ENCODE measurements at regions not wholly inside any gene's neighbourhood (a gene's known extent, or its start where the extent isn't known, plus 50 kb on each side); places are given as distances from the start of the nearest gene placed in this dataset.

DNA sequence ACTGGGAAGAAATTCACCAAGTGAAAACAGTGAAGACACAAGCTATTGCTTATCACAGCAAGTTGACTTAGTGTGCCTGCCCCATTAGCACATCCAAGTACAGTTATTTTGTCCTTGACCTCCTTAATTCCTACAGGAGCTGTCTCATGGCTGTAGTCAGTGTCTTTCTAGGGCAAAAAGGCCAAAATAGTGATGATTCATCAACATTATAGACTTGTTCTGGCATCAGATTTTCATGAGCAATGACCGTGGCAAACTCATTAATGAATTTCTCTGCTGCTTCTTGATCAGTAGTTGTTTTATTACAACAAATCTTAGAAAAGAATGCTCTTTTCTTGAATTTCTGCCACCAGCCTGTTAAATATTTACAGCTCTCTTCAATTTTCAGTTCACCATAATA, 1169.3 kb upstream of the DDX18 start:
- no peak for DNase-seq (ENCODE audit: low read depth in 2 of 2)

DNA sequence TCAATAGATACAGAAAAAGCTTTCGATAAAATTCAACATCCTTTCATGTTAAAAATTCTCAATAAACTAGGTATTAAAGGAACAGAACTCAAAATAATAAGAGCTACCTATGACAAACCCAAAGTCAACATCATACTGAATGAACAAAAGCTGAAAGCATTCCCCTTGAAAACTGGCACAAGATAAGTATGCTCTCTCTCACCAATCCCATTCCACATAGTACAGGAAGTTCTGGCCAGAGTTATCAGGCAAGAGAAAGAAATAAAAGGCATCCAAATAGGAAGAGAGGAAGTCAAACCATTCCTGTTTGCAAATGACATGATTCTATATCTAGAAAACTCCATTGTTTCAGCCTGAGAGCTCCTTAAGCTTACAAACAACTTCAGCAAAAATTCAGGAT, 1145.8 kb upstream of the DDX18 start:
- no peak for DNase-seq (ENCODE audit: low read depth in 2 of 2)

DNA sequence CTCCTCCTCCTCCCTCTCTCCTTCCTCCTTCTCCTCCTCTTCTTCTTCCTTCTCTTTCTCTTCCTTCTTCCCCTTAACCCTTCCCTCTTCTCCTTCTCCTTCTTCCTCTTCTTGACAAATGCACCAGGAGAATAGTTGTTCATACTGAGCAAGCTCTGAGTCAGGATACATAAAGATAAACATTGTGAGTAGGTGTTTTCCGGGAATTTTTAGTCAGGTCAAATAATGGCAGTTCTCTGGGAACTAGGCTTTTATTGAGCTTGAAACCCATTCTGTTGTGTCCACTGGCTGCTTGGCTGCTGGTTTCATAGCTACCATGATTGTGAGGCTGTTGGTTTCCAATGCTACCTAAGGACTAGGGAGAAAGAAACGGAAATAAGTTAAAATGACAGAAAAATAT, 1144.7 kb upstream of the DDX18 start:
- no peak for DNase-seq (ENCODE audit: low read depth in 2 of 2)

DNA sequence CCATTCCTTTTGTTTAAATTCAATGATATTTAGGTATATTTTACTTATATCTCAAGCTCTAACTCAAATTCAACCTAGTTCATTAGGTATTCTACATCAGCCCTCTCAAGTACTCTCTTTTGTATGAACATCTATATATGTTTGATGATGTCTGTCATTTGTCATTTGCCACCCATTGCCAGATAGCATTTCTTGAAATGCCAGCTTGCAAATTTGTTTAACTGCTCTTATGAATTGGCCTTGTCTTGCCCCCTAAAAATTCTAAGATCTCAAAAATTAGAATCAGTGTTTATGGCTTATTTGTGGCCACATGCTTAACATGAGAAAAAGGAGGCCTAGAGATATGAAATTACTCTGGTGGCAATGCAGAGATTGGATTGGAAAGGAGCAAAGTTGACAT, 1140.3 kb upstream of the DDX18 start:
- no peak for DNase-seq (ENCODE audit: low read depth in 2 of 2)

DNA sequence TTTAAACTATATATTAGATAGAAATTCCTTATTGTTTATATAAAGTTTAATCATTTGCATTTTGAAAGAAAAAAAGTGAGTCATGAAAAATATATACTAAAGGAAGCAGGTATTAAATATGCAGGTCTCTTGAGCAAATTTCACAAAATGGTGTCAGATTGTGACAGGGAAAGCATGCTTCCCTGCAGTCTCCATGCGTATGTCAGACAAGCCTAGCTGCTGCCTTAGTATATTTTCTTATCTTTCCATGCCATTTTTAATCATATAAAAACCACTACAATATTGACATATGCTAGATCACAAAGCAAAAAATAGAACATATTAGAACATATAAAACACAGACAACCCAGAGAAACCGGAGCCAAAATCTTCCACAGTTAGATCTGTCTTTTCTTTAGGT, 1137.7 kb upstream of the DDX18 start:
- no peak for DNase-seq (ENCODE audit: low read depth in 2 of 2)

DNA sequence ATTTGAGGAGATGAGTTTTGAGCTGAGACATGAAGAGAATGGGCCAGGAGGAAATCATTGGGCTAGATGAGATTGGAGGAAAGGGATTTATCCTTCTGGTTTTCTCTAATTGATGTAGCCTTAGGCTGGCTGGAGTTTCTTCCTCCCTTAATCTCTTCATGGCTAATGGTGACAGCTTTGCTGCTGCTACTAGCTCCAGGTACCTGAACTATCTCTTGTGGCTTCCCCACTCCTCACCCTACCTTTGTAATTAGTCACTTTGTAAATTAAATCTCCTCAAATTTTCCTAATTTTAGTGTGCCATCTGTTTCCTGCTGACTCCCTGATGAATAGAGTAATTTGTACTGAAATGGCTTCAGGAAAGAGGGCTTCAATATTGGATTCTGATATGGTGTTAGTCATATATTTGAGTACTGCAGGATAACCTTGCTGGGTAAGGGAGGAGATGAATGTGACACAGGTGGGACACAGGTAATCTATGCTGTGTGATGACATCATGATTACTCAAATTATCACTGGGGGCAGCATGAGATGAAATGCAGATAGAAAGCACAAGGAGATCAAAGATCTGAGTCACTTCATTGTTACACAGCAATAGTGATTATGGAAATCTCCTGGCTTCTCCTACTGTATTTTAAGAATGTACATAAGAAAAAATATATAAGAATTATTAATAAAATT, 1134.1 kb upstream of the DDX18 start:
- DNase-seq (ENCODE audit: low read depth in 2 of 2) = no peak

DNA sequence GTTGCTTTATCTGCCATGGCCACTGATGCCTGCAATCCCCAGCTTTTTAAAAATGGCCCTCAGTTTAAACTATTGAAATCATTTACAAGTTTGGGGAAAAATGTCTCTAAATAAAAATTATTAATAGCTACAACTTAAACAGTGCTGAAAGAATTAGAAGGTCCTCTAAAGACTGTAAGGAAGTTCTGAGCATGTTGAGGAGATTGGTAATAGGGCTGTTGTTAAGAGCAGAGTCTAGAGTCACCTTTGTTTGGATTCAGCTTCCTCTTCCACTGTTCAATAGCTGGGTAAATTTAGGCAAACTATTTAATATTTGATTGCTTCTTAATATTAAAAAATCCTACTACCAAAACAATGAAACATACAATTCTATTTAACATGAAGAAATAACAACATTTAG, 1127.1 kb upstream of the DDX18 start:
- DNase-seq (ENCODE audit: low read depth in 2 of 2) = no peak

DNA sequence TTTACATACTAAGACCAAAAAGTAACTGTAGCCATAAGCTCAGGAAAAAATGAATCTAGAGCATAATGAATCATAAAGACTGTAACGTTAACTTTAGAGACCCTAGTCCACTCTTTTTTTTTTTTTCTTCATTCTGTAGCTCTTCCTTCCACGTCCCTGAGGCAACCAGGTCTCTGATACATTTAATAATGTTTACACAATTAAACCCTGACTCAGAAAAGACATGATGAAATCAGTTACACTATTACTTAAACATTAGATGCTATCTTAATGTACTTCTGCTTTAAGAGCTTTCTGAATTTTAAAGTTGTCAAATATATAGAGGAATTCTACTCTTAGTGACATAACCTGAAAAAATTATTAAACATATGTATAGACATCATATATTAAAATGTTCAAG, 1121.5 kb upstream of the DDX18 start:
- DNase-seq (ENCODE audit: low read depth in 2 of 2) = no peak

DNA sequence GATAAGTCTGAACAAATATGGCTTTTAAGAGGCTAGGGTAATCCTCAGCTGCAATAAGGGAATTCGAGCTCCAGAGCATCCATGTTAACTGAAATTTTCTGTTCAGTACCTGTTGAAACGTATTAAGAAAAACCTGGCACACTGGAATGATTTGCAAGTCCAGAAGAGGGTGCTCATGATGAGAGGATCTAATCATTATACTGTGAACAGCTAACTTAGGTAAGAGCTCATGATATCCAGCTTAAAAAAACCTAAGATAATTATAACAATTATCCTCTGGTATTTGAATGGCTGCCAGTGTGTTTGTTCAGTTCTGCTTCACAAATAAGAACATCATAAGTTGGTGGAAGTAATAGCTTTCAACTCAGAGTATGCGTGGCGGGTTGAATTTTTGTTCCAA, 1118.3 kb upstream of the DDX18 start:
- no peak for DNase-seq (ENCODE audit: low read depth in 2 of 2)

DNA sequence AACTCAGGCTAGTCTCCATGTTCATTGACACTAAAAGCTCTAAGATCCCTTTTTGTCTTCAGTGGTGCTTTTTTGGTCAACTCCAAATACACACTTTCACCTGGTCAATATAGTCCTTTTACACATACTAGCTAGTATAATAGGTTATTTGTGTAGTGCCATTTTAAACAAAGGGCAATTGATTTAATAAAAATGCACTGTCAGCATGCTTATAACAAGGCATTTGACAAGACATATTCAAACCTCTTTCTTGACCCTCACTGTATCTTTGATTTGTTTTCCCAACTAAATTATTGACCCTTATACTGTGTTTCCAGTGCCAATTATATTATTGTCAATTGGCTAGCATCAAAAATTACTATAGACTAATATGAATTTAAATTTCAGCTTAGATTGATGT, 1117.6 kb upstream of the DDX18 start:
- DNase-seq (ENCODE audit: low read depth in 2 of 2) = no peak

DNA sequence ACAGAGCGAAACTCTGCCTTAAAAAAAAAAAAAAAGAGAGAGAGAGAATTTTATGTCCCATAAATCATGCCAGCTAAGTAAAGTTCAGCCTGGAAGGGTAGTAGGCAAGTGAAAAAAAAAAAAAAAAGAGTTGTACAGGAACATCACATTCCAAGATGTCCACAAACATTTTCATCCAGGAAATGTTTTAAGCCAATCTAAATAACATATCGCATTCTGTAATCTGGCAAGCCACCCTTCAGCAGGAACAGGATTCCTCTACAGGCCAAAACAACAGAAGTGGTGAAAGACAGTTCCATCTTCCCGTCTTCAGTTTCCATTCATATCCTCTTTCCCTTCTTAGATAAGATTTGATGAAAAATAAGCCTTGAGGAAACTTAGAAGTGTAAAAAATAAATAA, 1108.1 kb upstream of the DDX18 start:
- no peak for DNase-seq (ENCODE audit: low read depth in 2 of 2)

DNA sequence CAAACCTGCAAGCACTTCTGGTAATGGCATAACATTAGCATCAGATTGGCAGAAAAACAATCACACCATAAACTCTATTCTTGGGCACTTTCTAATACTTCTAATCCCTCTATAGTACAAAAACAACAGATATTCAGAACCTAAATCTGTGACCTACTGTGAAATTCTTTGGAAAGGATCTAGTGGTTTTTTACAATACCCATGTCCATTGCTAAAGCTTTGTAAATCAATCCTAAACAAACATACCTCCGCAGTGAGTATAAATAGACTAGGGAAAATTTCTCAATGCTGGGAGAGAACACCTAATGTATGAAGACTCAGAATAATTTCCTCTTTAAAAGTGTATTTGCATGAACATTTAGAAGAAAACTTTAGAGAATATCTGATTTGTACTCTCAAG, 1098.5 kb upstream of the DDX18 start:
- no peak for DNase-seq (ENCODE audit: low read depth in 2 of 2)

DNA sequence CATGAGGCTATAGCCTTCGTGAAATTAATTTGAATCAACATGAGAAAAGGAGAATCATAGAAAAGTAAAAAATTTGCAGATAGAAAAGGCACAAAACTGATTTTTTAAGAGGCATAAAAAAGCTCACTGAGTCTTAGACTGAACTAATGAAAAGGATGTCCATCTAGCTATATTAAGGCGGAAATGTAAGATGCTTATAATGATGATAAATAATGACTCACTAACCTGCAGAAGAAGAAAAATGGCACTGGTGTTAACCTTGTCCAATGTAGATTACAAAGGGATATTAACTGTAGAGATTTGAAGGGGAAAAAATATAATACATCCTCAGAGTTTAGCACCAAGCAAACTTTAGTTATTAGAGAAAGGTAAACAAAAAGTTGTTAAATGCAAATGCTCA, 1098.0 kb upstream of the DDX18 start:
- DNase-seq (ENCODE audit: low read depth in 2 of 2) = no peak

DNA sequence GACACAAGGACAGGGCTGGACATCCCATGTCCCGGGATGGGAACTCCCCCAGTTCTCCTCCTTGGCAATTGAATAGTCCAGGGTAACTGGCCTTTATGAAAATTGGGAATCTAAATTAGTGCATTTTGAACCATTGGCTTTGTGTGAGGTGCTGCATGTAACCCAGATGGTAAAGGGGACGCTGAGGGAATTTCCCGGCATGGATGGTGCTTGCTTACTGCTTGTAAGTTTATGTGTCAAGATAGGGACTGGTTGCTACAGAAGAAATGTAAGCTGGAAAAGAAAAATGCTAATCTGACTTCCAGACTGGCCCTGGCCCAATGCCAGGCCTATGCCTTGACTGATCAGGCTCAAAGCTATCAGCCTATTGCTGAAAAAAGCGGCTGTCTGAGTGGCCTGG, 1096.7 kb upstream of the DDX18 start:
- no peak for DNase-seq (ENCODE audit: low read depth in 2 of 2)

DNA sequence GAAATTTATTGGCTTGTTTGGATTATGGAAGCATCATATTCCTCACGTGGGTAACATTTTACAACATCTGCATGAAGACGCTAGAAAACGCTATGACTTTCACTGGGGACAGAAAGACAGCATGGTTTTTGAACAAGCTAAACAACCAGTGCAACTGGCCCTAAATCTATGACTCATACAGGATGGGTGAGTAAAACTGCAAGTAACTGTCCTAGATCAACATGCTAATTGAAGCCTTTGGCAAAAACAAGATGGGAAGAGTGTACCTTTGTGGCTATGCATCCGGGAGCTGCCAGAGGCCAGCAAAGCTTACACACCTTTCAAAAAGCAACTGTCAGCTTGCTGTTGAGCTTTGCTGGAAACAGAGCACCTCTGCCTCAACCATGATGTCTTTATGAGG, 1096.0 kb upstream of the DDX18 start:
- no peak for DNase-seq (ENCODE audit: low read depth in 2 of 2)

DNA sequence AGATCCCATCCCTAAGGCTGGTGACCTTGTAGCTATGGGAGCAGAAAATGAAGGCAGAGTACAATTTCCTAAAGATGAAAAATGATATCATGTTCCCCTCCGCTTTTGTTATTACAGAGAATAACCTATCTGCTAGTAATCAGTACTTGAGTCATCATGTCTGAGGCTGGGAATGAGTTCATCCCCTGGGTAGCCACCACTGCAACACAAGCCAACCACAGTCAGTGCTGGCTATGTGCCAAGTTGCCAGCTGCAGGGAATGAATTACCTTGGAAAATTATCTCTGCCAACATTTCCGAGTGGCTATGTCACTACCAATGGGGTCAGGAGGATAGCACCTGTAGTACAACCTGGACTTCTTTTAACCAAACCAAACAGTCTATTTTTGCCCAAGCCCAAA, 1094.7 kb upstream of the DDX18 start:
- DNase-seq (ENCODE audit: low read depth in 2 of 2) = no peak

DNA sequence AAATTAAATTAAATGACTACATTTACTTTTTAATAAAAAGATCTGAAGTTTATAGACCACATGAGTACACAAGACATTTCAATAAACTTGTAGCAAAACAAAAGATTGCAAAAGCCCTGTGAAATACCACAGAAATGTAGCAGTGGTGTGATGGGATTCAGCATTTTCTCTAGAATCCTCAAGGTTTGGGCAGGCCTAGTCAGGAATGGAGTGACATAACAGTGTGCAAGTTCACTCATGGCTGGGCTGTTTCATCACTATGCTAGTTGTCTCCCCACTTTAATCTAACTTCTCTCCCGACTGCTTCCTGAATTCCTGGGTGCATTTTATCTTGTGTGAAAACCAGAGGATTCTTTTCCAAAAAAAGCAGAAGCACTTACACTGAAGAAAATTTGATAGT, 1089.9 kb upstream of the DDX18 start:
- DNase-seq (ENCODE audit: low read depth in 2 of 2) = no peak

DNA sequence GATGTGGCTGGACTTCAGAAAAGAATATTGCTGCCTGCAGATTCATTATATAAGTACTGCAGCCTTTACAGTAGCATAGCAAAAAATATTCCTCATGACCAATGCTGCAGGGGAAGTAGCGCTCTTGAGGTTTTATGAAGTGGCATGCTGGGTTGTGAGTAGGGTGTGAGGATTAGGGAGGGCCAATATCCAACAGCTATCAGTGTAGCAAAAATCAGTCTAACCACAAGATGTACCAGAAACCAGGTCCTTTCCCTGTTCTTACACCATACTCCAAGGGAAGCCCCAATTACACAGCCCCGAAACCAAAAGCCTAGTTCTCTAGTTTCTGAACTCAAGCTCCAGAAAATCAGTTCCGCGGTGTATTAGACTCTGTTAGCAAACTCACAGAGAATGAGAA, 1082.2 kb upstream of the DDX18 start:
- DNase-seq (ENCODE audit: low read depth in 2 of 2) = no peak

DNA sequence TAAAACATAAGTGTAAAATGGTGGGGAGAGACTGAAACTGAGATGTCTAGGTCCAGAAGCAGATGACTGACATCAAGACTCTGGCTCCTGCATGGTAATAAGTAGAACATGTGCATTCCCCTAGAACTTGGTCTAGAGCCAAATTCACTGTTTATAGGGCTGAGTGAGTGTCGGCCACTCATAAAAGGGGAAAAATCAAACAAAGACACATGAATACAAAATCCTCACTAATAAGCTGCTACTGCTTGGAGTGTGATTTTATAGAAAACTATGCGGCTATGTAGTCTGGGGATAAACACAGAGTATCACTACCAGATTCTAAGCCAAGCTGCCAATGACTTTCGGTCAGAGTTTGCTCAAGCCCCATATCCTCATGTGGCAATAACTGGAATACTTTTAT, 1080.8 kb upstream of the DDX18 start:
- DNase-seq (ENCODE audit: low read depth in 2 of 2) = no peak

DNA sequence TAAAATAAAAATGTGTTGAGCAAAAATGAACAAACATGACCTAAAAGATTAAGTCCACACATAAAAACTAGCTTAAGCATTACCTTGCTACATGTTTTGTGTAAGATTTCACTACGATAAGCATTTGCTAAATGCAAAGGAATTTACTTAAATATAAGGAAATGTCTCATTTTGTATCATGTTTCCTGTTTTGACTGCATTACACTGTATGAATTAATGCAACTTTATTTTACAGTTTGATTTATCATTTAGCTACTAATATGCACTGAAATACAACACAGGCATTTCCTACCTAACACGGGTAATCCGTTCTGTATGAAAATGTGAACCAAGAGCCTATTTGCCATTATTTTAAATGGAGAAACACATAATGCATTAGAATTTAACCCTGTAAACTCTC, 1076.5 kb upstream of the DDX18 start:
- no peak for DNase-seq (ENCODE audit: low read depth in 2 of 2)

DNA sequence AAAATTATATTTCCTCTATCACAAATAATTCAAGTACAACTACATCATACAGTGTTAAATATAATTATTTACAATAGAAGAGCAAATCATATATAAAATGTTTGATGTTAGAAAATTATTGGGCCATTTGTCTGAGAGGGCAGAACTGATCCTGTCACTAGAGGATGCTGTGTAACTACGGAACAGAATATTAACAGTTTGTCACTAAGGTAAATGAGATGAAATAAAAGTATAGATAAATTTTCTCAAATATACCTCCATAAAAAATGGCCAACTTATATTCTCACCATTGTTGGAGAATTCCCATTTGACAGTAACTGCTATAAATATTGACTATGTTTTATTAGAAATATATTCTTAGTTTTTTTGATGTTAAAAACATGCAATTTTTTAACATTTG, 1067.4 kb upstream of the DDX18 start:
- no peak for DNase-seq (ENCODE audit: low read depth in 2 of 2)

DNA sequence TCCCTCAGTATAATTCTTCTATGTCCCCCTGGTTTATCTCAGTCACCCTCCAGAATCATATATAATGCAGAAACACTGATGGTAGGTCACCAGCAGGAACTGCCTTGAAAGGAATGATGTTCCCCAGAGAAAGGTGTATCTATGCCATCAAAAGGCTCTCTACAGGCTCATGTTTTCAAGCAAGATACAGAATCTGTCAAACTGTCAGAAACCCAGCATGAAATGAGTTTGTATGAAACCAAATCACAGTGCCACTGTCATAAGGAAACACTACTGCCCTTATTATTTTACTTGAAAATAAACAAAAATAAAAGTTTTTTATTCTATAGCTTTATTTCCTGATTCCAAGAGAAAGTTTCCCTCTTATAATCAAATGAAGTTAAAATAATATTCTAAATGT, 1064.5 kb upstream of the DDX18 start:
- DNase-seq (ENCODE audit: low read depth in 2 of 2) = no peak

DNA sequence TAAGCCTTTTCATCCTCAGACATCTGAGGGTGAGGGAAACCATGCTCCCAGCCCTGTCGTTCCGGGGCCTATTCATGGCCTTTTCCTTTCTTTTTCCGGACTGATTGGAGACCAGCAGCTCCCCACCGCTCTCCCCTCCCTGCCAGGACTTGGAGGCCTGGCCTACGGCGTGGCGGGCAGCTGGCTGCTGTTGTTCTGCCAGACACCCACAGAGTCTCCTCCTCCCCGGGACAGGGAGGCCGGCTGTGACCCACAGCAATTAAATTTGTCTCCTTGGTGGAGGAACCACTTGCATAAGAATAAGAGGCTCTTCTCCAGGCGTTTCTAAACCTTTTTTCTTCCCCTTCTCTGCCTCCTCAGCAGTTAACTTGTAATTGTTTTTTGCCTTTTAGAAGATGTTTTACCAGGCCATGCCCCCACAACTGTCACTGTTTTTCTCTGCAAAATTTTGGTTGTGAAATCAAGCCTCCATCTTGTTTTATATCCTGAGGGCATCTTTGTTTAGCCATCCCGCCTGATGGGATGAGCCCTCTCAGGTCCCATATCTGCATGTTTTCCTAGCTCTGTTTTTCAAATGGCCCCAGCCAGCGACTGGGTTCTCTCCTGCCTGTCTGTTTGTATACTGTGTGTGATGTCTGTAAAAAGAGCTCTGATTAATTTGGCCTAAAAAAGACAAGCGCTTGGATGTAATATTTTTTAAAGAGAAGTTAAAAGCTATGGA, 1060.0 kb upstream of the DDX18 start:
- DNase-seq (ENCODE audit: low read depth in 2 of 2) = no peak

DNA sequence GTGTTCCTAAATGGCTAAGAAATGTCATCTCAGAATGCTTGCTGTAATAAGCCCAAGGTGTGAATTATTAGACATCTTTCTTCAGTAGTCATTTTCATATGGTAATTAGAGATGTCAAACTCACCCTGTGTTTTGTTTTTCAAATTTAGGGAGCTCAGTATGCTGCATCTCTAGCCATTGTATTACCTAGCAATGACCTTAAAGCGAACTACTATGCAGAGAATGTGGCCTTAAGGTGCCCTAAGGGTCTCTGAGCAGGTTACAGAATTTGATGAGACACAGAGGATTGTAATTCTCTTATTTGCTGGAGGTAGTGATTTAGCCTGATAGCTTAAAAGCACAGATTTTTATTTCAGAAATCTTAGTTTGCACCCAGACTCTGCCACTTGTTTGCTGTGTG, 1052.6 kb upstream of the DDX18 start:
- no peak for DNase-seq (ENCODE audit: low read depth in 2 of 2)
